Neural crest cell (in vitro differentiated cells): ENCODE measurements at regions not wholly inside any gene's neighbourhood (a gene's known extent, or its start where the extent isn't known, plus 50 kb on each side); places are given as distances from the start of the nearest gene placed in this dataset.

Experiments used
- DNase-seq: peaks from one replicate; pipeline ENCODE4 v3.0.0; 2021; ENCODE audit warnings: low read depth, mixed read lengths, low spot score
- H3K27ac Mint-ChIP-seq: one replicate; pipeline ENCODE4 v1.8.0; 2021; ENCODE audit warnings: mild to moderate bottlenecking, mixed read lengths; ENCODE audit not compliant: unreplicated experiment
- H3K27me3 Mint-ChIP-seq: 2 replicates; pipeline ENCODE4 v1.8.0; 2021; ENCODE audit warnings: low read depth, mild to moderate bottlenecking, mixed read lengths
- H3K36me3 Mint-ChIP-seq: 2 replicates; pipeline ENCODE4 v1.8.0; 2021; ENCODE audit warnings: low read depth, mild to moderate bottlenecking, mixed read lengths
- H3K4me1 Mint-ChIP-seq: 2 replicates; pipeline ENCODE4 v1.8.0; 2021; ENCODE audit warnings: mixed read lengths
- H3K4me3 Mint-ChIP-seq: one replicate; pipeline ENCODE4 v1.8.0; 2021; ENCODE audit warnings: mild to moderate bottlenecking, mixed read lengths
- H3K9me3 Mint-ChIP-seq: 2 replicates; pipeline ENCODE4 v1.8.0; 2021; ENCODE audit warnings: mixed read lengths
- CTCF ChIP-seq: fragments of 200-600 bp; sonication (generic); conservative IDR thresholded peaks from 2 replicates; pipeline ENCODE4 v1.5.0; 2021; ENCODE audit warnings: antibody characterized with exemption, mild to moderate bottlenecking

GRCh38 chr10:78740976-78741915, 327.5 kb upstream of the ZMIZ1 start:
- H3K4me1 Mint-ChIP-seq, result peaks cover 39% of the 10 kb centered on the region
- no peak overlapping the region for H3K4me3 Mint-ChIP-seq
- H3K27me3 Mint-ChIP-seq, result no peaks in the 10 kb centered on the region
- H3K9me3 Mint-ChIP-seq, result no peaks in the 10 kb centered on the region
- H3K36me3 Mint-ChIP-seq, result no peaks in the 10 kb centered on the region
- H3K27ac Mint-ChIP-seq, result no peak overlapping the region
- TF ChIP-seq CTCF, result no peak
- DNase-seq, result no peak

GRCh38 chr10:78742406-78742729, 326.4 kb upstream of the ZMIZ1 start:
- H3K36me3 Mint-ChIP-seq, result no peaks in the 10 kb centered on the region
- peak overlapping the region; percentile 85 for H3K27ac Mint-ChIP-seq
- H3K27me3 Mint-ChIP-seq, result no peaks in the 10 kb centered on the region
- TF ChIP-seq CTCF, result no peak
- H3K9me3 Mint-ChIP-seq, result no peaks in the 10 kb centered on the region
- no peak overlapping the region for H3K4me3 Mint-ChIP-seq
- peaks cover 47% of the 10 kb centered on the region for H3K4me1 Mint-ChIP-seq
- DNase-seq, result no peak

- peak; percentile 28 for DNase-seq
- no peak for TF ChIP-seq CTCF
- Mint-ChIP-seq H3K27ac (peak overlapping the region; percentile 85), H3K9me3 (no peaks in the 10 kb centered on the region), H3K36me3 (no peaks in the 10 kb centered on the region), H3K4me3 (no peak overlapping the region), H3K4me1 (peaks cover 52% of the 10 kb centered on the region), H3K27me3 (no peaks in the 10 kb centered on the region)
These were observed 325.8 kb upstream of the ZMIZ1 start for GRCh38 chr10:78742730-78743615.

GRCh38 chr10:78744056-78744455, 324.7 kb upstream of the ZMIZ1 start:
- H3K4me3 Mint-ChIP-seq, result no peak overlapping the region
- no peak for DNase-seq
- H3K9me3 Mint-ChIP-seq, result no peaks in the 10 kb centered on the region
- H3K36me3 Mint-ChIP-seq, result no peaks in the 10 kb centered on the region
- H3K4me1 Mint-ChIP-seq, result peaks cover 56% of the 10 kb centered on the region
- peak overlapping the region; percentile 68 for H3K27ac Mint-ChIP-seq
- TF ChIP-seq CTCF, result no peak
- no peaks in the 10 kb centered on the region for H3K27me3 Mint-ChIP-seq

GRCh38 chr10:78744491-78745090, 324.2 kb upstream of the ZMIZ1 start:
- no peaks in the 10 kb centered on the region for H3K36me3 Mint-ChIP-seq

More at GRCh38 chr10:78744491-78745090, 324.2 kb upstream of the ZMIZ1 start:
- Mint-ChIP-seq H3K4me3 (no peak overlapping the region), H3K27me3 (no peaks in the 10 kb centered on the region), H3K9me3 (no peaks in the 10 kb centered on the region), H3K4me1 (peaks cover 56% of the 10 kb centered on the region), H3K27ac (peak overlapping the region; percentile 68)
- no peak for DNase-seq
- no peak for TF ChIP-seq CTCF
